GM23248 (cell line): ENCODE measurements at regions not wholly inside any gene's neighbourhood (a gene's known extent, or its start where the extent isn't known, plus 50 kb on each side); places are given as distances from the start of the nearest gene placed in this dataset.

Experiments used
- DNase-seq: peaks from one replicate; pipeline ENCODE4 v3.0.0-alpha.2; 2015
- H2AFZ ChIP-seq: fragments of 200-600 bp; sonication (generic); 2 replicates; pipeline ENCODE4 v1.6.1; 2016; ENCODE audit warnings: antibody characterized with exemption
- H3F3A ChIP-seq: fragments of 200-600 bp; sonication (generic); 2 replicates; pipeline ENCODE4 v1.6.1; 2016; ENCODE audit warnings: mild to moderate bottlenecking, antibody characterized with exemption, mixed run types; ENCODE audit not compliant: insufficient read depth
- H3K27ac ChIP-seq: fragments of 200-600 bp; sonication (generic); 2 replicates; pipeline ENCODE4 v1.5.1; 2016; ENCODE audit warnings: mild to moderate bottlenecking
- H3K27me3 ChIP-seq: fragments of 200-600 bp; sonication (generic); replicated peaks from 2 replicates; pipeline ENCODE4 v1.6.1; 2016; ENCODE audit warnings: mild to moderate bottlenecking; ENCODE audit not compliant: insufficient read depth
- H3K36me3 ChIP-seq: fragments of 200-600 bp; sonication (generic); 2 replicates; pipeline ENCODE4 v1.6.1; 2016; ENCODE audit warnings: low read depth, mild to moderate bottlenecking
- H3K4me1 ChIP-seq: fragments of 200-600 bp; sonication (generic); 2 replicates; pipeline ENCODE4 v1.6.1; 2016; ENCODE audit warnings: mild to moderate bottlenecking; ENCODE audit not compliant: insufficient read depth
- H3K4me2 ChIP-seq: fragments of 200-600 bp; sonication (generic); one replicate; pipeline ENCODE4 v1.6.1; 2016; ENCODE audit warnings: mild to moderate bottlenecking; ENCODE audit not compliant: unreplicated experiment
- H3K4me3 ChIP-seq: fragments of 200-600 bp; sonication (generic); 2 replicates; pipeline ENCODE4 v1.5.1; 2016; ENCODE audit warnings: mild to moderate bottlenecking
- H3K79me2 ChIP-seq: fragments of 200-600 bp; sonication (generic); 2 replicates; pipeline ENCODE4 v1.6.1; 2016; ENCODE audit warnings: mild to moderate bottlenecking; ENCODE audit not compliant: insufficient read depth
- H3K9ac ChIP-seq: fragments of 200-600 bp; sonication (generic); 2 replicates; pipeline ENCODE4 v1.6.1; 2016; ENCODE audit warnings: mild to moderate bottlenecking
- H3K9me2 ChIP-seq: fragments of 200-600 bp; sonication (generic); 2 replicates; pipeline ENCODE4 v1.6.1; 2016; ENCODE audit warnings: mixed run types, mild to moderate bottlenecking, moderate library complexity; ENCODE audit not compliant: insufficient read depth
- H3K9me3 ChIP-seq: fragments of 200-600 bp; sonication (generic); one replicate; pipeline ENCODE4 v1.6.1; 2017; ENCODE audit warnings: low read depth
- H4K20me1 ChIP-seq: fragments of 200-600 bp; sonication (generic); 2 replicates; pipeline ENCODE4 v1.6.0; 2016; ENCODE audit not compliant: insufficient read depth
- EZH2 ChIP-seq: fragments of 200-600 bp; sonication (generic); IDR thresholded peaks from 2 replicates; pipeline ENCODE4 v1.6.1; 2018; ENCODE audit warnings: antibody characterized with exemption, mild to moderate bottlenecking; ENCODE audit not compliant: insufficient read depth, poor library complexity, severe bottlenecking
- EZH2phosphoT487 ChIP-seq: fragments of 200-600 bp; sonication (generic); IDR thresholded peaks from 2 replicates; pipeline ENCODE4 v1.6.1; 2018; ENCODE audit warnings: antibody characterized with exemption, moderate library complexity, mild to moderate bottlenecking, low read depth; ENCODE audit not compliant: insufficient read depth
- WGBS, 2 experiments: methylation state at CpG; one replicate each; pipeline ENCODE4 v1.1.6; 2015 to 2017; ENCODE audit warnings: low lambda C conversion rate in 2 of 2, low coverage in 1 of 2; ENCODE audit errors: missing lambda C conversion rate in 2 of 2; 5-methylcytosine and 5-hydroxymethylcytosine counted together
- in situ Hi-C: fragments of 300-500 bp; cut with MboI; formaldehyde crosslinking; loops from 2 replicates; pipeline ENCODE4 v1.15.0; 2020

- H3K27ac ChIP-seq = no peak overlapping the region
- H3K9me3 ChIP-seq = no peaks in the 10 kb centered on the region
- H2AFZ ChIP-seq = no peak overlapping the region
- no peaks in the 10 kb centered on the region for H3K9me2 ChIP-seq
- H3K4me1 ChIP-seq = no peaks in the 10 kb centered on the region
- no peak overlapping the region for H3K4me2 ChIP-seq
- H3K79me2 ChIP-seq = no peaks in the 10 kb centered on the region
- TF ChIP-seq EZH2phosphoT487 (no peak), EZH2 (no peak)
- no peak overlapping the region for H3K4me3 ChIP-seq
- H3K27me3 ChIP-seq = peaks cover 42% of the 10 kb centered on the region
- DNase-seq = no peak
- 25 to 36% methylated on average over 3 of the region's 3 CpGs for WGBS, 2 experiments
- no peak overlapping the region for H3K9ac ChIP-seq
- no peaks in the 10 kb centered on the region for H3K36me3 ChIP-seq
- no peaks in the 10 kb centered on the region for H3F3A ChIP-seq
- no peaks in the 10 kb centered on the region for H4K20me1 ChIP-seq
- in situ Hi-C loops = no loop called here
Measured at GRCh38 chr5:133838286-133838685, 130.1 kb downstream of the C5orf15 start.

DNA sequence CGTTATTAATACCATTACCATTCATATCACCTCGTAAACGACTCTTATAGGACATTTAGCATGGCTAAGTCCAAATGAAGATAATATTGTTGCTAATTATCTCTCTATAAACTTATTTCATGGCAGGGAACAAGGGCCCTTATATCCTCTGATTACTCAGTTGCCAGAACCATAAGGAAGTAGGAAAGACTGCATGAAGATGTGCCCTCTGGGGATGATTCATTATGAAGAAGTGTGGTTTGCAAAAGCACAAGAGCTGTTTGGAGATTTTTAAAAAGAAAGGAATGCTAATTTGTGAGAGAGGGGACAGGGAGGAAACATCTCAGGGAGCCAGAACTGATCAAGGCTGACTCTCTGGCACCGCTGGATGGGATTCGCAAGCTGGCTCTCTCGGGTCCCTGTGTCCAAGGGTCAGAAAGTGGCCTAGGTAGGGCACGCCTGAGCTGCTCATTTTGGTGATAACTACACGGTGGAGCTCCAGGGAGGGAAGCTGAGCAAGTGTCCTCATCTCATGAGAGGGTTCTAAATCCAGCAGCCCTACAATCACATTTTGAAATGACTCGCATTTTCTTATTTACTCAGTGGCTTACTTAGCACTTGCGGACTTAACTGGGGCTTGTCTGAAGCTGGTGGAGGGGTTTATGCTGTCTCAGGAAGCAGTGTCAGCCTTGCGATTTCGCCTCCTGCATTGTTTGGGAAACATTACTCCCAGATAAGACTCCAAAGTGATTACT lies 136.8 kb downstream of the C5orf15 start:
- Histone ChIP-seq H3K4me2 (peak overlapping the region; percentile 57), H3K4me3 (0 out of 2 replicates have a peak overlapping the region, but pooled peaks have one; percentile 10), H3K9me3 (no peaks in the 10 kb centered on the region), H3K9ac (no peak overlapping the region), H3K27ac (no peak overlapping the region), H3K36me3 (no peaks in the 10 kb centered on the region), H3F3A (peaks cover 14% of the 10 kb centered on the region; the same call in 1 of the 2 replicates), H3K79me2 (no peaks in the 10 kb centered on the region), H3K9me2 (no peaks in the 10 kb centered on the region), H4K20me1 (no peaks in the 10 kb centered on the region), H3K4me1 (peaks cover 9% of the 10 kb centered on the region), H3K27me3 (peaks cover 16% of the 10 kb centered on the region), H2AFZ (no peak overlapping the region)
- 51 to 52% methylated on average over 12 of the region's 12 CpGs for WGBS, 2 experiments
- in situ Hi-C loops = no loop called here
- TF ChIP-seq EZH2 (no peak), EZH2phosphoT487 (no peak)
- DNase-seq = peak; percentile 66

- 83% methylated on average over 3 of the region's 3 CpGs for WGBS, 2 experiments
- Histone ChIP-seq H3F3A (peaks cover 14% of the 10 kb centered on the region; the same call in 1 of the 2 replicates), H2AFZ (no peak overlapping the region), H3K4me3 (no peak overlapping the region), H3K79me2 (no peaks in the 10 kb centered on the region), H3K9ac (no peak overlapping the region), H3K36me3 (no peaks in the 10 kb centered on the region), H3K27me3 (peaks cover 13% of the 10 kb centered on the region), H3K4me2 (no peak overlapping the region), H3K4me1 (peaks cover 9% of the 10 kb centered on the region), H3K27ac (no peak overlapping the region), H3K9me3 (no peaks in the 10 kb centered on the region), H3K9me2 (no peaks in the 10 kb centered on the region), H4K20me1 (no peaks in the 10 kb centered on the region)
- no peak for DNase-seq
- in situ Hi-C loops = no loop called here
- no peak for TF ChIP-seq EZH2
- no peak for TF ChIP-seq EZH2phosphoT487
Measured at GRCh38 chr5:133830911-133831310, 137.5 kb downstream of the C5orf15 start.

- no peaks in the 10 kb centered on the region for H3K36me3 ChIP-seq
- WGBS, 2 experiments = 65 to 80% methylated on average over 3 of the region's 3 CpGs
- no peak for TF ChIP-seq EZH2
- no peak for TF ChIP-seq EZH2phosphoT487
- no peak overlapping the region for H2AFZ ChIP-seq
- H3K9ac ChIP-seq = no peak overlapping the region
- H4K20me1 ChIP-seq = no peaks in the 10 kb centered on the region
- H3K79me2 ChIP-seq = no peaks in the 10 kb centered on the region
- no peaks in the 10 kb centered on the region for H3K9me2 ChIP-seq
- peaks cover 9% of the 10 kb centered on the region for H3K4me1 ChIP-seq
- H3K27ac ChIP-seq = no peak overlapping the region
- in situ Hi-C loops = no loop called here
- DNase-seq = no peak
- peaks cover 14% of the 10 kb centered on the region; the same call in 1 of the 2 replicates for H3F3A ChIP-seq
- H3K27me3 ChIP-seq = peaks cover 7% of the 10 kb centered on the region; the same call in 1 of the 2 replicates
- H3K4me3 ChIP-seq = no peak overlapping the region
- no peak overlapping the region for H3K4me2 ChIP-seq
- H3K9me3 ChIP-seq = no peaks in the 10 kb centered on the region
Measured at GRCh38 chr5:133830281-133830680, 138.1 kb downstream of the C5orf15 start.
